Suppressor macrophage (primary cell): ENCODE measurements at regions not wholly inside any gene's neighbourhood (a gene's known extent, or its start where the extent isn't known, plus 50 kb on each side); places are given as distances from the start of the nearest gene placed in this dataset.

ENCODE experiments used
- DNase-seq, 4 experiments: peaks; one replicate each; pipeline ENCODE4 v3.0.0-alpha.2; 2020 to 2022

DNA sequence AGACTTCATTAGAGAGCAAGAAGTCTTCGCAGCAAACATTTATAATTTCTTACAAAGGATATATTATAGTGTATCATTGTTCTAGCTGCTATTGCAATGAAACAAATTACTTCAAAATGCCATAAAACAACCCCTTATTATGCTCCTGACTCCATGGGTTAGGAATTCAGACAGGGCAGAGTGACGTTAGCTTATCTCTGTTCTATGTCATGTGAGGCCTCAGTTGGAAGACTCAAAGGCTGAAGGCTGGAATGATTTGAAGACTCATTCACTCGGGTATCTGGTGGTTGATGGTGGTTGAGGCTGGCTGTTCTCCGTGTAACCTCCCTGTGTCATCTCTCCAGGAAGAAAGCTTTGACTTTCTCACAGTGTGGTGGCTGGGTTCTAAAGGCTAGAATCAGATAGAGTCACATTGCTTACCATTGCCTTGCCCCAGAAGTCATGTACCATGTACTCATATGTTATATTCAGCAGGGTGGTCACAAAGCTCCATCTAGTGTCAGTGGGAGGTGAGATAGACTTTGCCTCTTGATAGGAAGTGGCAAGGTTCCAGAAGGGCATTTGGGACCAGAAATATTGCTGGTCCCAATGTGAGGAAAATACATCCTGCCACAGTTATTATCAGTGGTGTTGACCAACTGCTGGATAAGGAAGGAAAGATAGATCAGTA, 226.9 kb downstream of the TMEM38B start:
- DNase-seq = no peak

DNA sequence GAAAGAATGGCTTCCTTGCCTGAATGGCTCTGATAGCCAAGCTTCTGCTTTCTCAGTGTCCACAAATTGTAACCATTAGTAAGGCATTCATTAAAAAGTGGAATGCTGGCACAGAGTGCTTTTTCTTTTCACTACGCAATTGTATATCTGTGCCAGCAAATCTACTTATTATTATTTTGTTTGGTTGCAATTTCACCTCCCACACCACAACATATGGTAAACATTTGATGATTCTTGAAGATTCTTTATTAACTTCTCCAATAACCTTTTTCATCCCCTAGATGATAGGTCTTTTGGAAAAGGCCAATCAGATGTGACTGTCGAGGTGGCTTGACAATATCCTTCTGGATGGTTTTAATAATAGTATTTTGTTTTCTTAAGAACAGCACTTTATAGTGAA, 234.1 kb downstream of the TMEM38B start:
- no peak for DNase-seq

DNA sequence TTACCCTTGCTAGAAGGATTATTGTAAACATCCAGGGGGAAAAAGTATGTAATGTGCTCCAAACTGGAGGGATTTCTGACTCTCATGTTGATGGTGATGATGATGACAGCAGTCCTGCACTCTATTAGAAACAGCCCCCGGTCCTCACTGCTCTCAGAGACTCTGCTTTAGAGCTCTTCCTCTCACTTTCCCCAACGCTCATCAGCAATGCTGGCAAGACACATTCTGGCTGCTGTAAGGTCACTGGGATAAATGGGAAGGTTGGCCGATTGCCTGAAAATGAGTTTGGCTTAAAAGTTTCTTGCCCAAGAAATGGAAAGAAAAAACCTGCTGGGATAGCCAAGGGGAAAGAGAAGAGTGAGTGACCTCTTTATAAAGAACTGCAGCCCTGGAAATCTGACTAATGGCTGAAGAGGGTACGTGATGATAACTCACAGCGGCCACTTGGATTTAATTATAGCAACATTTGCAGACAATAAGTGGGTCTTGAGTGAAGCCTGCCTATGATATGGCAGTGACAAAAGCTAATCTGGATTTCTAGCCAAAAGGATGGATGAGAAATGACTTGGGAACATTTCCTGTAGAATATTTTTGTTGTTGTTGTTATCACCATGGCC, 235.8 kb downstream of the TMEM38B start:
- no peak for DNase-seq

DNA sequence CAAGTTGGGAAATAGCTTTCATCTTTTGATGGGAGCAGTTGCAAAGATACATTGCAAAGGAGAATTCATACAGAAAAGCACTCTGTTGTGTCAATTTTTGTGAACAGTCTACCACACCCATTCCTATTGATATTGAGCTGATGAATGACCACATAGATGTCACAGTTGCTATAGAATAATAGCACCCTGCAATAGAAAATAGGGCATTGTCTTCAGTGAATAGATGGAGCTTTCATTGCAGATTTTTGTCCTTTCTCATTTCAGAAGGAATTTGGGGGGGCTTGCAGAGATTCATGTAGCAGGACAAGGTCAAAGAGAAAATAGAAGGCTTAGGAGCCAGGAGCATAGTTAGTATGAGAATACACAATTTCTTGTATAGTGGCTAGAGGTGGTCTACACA, 237.9 kb downstream of the TMEM38B start:
- no peak for DNase-seq

DNA sequence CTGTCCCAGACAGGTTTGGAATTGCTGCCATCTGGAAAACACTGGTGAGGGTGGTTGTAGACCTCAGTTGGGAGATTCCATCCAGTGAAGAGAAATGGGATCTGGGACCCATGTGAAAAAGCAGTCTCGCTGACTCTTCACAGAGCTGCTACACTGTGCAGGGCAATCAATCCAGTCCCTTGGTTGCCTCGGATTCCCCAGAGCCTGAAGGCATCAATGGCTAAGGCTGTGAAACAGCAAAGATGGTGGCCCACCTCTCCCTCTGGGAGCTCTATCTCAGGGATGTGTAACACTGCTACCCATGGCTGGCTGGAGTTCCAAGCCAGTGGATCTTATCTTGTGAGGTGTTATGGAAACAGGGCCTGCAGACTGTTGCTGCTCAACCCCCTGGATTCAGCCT, 256.1 kb downstream of the TMEM38B start:
- no peak for DNase-seq

DNA sequence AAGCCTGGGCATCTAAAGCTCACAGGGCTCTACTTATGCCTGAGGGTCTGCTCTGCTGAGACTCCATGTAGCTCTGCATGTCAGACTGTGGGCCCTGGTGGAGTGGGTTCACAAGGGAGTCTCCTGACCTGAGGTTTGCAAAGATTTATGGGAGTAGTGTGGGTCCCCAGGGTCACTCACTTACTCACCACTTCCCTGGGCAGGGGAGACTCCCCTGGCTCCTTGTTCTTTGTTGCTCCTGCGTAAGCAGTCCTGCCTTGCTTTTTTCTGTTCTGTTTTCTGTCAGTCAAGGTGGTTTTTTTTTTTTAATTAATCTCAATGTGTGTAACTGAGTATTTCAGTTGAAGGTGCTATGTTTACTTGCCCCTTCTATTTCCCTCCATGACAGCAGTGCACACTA, 256.6 kb downstream of the TMEM38B start:
- DNase-seq = no peak

DNA sequence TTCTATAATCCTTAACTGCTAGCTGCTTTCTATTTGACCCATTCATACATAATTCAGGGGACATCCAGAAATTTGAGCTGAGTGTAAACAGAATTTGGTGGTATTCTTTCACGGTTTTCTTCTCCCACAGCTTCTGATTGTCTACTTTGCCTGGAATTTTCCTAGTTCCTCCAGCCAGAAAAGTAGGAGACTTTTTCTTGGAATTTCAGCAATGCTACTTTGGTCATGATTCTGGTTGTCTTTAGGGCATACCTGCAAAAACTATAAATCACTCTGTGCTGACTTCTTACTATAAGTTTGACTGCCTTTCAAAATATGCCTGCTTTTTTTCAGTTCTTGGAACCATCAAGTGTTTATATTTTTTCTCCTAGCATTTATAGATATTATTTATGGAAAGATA, 260.2 kb downstream of the TMEM38B start:
- DNase-seq = no peak

DNA sequence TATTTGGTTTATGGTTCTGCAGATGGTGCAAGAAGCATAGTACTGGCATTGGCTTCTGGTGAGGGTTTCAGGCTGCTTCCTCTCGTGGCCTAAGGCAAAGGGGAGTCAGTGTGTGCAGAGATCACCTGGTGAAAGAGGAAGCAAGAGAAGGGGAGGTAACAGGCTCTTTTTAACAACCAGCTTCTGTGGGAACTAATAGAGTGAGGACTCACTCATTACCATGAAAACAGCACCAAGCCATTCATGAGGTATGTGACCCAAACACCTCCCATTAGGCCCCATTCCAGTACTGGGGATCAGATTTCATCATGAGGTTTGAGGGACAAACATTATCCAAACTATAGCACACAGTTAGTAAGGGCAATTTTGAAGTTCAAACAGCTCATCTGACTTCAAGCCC, 263.5 kb downstream of the TMEM38B start:
- DNase-seq = no peak

DNA sequence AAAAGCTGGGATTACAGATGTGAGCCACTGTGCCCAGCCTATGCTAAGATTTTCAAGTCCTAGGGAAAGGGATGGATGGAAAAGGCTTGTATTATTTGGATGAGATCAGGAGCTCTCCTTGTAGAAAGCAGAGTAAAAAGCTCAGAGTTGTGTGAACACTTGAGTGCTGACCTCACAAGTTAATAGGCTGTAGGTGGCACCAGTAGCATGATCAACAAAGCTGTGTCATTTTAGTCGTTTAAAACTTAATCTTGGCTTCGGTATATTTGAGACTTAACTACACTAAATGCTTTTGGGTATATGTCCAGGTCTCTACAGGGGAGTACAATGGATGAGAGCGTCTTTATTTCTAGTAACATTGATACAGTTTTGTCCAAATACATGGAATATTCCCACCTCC, 264.2 kb downstream of the TMEM38B start:
- DNase-seq = no peak

DNA sequence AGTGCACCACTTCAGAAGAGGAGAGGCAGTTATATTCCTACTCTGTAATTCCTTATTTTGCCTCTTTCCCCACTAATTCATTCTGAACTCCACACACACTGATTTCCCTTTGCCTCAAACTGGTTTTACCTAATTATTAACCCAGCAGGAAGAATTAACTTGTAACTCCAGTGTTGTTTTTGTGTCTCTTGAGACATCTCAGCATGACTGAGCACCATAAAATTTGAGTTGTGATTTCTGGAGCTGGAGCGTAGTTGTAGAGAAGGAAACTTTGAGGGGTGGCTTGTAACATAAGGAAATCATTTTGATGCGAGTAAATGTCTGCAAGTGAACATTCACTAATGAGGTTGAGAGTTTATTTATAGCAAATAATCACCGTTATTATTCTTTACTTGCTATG, 265.2 kb downstream of the TMEM38B start:
- DNase-seq = no peak

DNA sequence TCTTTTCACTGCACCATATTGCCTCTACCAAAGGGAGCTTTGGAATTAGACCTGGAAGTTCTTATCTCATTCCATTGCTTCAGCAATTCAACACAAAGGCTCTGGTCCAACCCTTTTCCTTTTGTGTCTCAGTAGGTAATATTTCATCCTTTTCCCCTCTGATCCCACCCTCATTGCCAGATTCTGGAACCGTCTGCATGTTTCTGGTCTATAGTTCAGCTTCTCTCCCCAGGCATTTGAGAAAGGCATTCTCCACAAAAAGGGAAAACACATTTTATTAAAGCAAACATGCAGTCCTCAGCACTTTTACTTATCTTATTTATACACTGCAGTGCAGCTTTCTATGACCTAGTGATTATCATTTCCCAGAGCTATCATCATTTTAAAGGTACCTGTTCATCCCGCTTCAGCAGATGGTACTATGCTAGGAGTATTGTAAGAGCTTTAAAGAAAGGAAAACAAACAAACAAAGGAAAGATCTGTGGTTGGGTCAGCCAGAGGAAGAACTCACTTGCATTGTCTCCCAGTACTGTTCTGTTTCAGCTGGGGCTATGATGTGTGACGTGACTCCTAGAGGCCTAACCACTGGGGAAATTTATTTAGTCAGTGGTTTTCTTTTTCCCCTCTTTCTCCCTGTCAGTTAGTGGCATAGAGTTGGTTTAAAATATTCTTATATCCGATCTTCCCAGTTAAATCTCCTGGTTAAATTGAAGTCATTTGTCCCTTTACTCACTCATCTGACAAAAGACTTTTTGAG, 269.2 kb downstream of the TMEM38B start:
- no peak for DNase-seq

DNA sequence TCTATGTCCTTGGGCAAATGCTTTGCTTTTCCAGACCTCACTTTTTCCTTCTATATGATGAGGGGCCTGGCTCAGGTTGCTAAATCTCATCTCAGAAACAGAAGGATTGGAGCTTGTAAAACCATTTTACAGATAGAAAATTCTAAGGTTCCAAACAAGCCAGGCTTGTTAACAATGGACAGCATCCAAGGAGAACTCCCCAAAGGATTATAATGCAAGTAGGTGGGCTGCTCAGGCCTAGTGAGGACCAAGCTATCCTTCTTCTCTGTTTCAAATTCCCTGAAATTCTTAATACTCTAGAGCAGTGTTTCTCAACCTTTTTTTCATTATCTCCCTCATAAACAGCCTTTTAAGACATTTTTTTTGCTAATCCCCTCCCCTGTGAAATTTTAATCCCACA, 269.8 kb downstream of the TMEM38B start:
- DNase-seq = no peak

DNA sequence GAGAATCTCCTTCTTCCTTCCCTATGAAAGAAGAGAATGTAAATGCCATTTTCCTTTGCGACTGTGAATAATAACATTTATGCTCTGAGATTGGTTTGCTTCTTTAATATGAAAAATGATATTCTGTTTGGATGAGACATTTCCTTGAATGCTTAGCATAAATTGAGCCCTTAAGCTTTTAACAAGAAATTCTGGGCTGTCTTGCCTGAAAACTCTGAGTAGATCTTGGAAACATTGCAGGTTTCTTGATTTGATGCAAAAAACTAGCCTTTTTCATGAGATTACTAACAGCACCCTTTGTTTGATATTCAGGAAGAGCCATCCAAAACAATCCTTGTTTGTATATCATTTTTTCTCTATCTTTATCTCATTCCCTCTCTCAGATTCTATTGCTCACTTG, 272.5 kb downstream of the TMEM38B start:
- no peak for DNase-seq

DNA sequence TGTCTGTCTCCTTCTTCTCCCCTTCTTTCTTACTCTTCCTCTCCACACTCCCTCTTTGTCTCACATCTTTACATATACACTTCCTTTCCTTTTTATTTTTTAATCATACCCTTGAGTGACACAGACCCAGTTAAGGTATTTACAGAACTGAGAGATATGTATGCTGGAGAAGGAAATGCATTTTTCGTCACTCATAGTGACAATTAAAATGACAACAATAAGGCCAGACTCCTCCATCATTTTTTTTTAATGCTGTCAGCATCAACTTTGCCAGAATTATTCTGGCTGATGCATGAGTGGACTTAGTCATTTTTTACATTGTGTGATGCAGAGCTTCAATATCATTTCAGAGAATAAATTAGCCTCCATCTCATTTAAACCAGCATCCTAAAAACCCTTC, 272.9 kb downstream of the TMEM38B start:
- no peak for DNase-seq

DNA sequence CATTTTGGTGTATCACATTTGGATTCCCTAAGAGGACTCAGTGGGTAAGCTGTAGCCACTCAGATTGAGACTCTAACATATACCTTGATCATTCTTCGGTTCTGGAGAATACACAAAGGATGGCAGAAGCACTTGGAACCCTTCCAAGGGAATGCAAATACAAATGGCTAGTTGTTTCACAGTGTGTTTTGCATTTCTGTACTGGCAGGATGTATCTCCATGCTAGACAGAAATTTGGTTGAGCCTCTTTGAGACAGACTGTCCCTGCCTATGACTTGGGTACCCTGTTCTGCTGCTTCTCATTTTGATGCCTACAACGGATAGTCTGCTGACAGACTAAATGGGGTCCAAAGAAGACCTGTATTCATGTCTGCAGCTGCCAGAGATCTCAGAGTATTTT, 273.5 kb downstream of the TMEM38B start:
- DNase-seq = no peak

DNA sequence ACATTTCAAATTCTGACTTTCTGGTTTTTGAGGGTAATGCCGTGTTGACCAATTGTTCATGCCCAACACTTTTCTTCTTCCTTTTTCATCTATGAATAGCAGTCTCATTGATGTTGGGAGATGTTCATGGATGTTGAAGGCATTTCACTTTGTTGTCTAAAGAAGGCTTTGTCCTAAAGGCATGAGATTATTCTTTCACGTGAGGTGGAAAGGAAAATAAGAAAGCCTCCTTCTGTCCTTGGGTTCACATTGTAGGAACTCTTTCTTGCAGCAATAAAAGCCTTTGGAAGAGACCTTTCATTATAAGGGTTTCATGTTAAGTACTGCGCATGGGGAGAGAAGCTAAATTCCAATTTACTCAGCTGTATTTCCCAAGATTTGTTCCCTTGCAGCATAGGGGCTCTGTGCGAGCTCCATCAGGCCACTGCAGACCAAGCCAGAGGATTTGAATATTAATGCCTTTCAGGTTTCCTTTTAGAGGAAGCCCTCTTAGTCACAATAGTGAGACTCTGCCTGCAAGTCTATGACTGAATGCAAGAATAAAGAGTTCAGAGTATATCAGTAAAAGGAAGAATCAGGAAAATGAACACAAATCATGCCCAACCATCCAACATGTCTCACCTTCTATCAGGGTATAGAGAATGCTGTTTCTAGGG, 274.6 kb downstream of the TMEM38B start:
- DNase-seq = no peak

DNA sequence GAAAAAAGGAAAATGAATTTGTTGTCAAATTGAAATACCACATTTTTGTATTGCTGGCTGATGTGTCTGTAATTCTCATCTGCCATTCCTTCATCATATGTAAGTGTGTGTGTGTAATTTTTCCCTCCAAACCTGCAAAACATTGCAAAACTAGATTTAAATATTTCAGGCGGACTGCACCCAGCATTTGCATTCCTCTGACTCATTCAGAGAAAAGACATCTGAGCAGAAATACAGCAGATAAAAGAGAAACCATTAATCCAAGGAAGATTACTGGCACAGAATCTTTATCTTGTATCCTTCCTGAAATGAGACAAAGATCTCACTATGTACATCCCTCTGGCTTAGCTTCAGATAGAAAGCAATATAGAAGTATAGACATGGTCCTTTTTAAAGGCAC, 275.3 kb downstream of the TMEM38B start:
- DNase-seq = no peak

DNA sequence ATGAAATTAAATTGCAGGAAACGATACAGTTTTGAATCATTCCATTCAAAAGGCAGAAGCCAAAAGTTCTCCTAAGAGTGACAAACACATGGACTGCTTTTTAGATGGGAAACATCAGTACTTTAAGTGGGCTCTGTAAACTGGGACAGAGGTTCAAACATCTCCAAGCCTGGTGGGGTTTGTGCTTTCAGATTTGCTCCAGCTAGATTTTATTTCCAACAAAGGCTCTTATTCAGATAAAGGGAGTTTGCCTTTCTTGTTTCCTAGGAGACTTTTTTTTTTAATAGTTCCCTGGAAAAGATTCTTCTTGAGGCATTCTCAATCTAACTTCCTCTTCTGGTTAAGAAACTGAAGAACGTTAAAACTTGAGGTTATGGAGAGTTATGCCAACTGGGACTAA, 277.6 kb downstream of the TMEM38B start:
- no peak for DNase-seq

DNA sequence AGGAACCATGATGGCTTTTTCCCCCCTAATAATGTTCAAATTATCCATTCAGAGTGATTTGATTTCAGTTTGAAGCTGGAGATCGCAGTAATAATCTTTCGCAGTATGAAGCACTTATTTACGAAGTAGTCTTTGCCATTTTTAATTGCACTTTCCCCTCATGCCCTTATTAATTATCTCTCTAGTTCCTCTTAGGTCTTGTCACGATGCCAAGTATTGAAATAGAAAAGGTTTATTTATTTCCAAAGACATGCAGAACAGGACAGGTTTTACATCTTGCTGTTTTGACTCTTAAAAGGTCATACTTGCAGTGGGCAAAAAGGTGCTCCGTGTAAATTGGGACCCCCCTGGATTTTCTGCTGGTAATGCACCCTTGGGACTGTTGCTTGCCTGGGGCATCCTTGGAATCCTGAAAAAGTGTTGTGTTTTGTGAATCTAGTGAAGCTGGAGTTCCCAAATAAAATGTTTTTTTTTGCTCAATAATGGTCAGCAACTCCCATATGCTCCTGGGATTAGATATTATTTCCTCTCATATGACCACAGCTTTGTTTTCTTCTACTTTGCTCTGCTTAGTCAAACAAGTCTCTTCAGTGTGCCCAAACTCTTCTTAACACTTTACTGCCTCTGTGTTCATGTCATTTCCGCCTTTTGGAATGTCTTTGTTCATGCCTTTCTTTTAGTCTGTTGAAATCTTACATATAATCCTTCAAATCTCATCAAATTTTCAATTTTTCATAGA, 278.3 kb downstream of the TMEM38B start:
- DNase-seq = no peak

DNA sequence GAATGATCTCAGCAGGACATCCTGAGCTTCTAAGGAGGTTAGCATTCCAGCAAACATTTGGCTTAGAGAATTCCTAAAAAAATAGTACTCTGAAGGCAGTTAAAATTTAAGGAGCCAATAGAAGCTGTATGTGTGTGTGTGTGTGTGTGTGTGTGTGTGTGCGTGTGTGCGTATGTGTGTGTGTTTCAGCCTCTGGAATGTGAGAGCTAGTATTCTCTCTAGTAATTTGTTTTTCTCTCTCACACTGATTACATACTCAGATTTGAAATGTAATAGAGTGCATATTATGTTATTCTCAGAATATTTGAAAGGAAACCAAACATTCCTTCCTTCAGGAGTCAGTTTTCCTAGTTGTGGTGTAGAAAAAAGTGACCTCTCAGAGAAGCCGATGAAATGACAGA, 279.6 kb downstream of the TMEM38B start:
- DNase-seq = no peak

DNA sequence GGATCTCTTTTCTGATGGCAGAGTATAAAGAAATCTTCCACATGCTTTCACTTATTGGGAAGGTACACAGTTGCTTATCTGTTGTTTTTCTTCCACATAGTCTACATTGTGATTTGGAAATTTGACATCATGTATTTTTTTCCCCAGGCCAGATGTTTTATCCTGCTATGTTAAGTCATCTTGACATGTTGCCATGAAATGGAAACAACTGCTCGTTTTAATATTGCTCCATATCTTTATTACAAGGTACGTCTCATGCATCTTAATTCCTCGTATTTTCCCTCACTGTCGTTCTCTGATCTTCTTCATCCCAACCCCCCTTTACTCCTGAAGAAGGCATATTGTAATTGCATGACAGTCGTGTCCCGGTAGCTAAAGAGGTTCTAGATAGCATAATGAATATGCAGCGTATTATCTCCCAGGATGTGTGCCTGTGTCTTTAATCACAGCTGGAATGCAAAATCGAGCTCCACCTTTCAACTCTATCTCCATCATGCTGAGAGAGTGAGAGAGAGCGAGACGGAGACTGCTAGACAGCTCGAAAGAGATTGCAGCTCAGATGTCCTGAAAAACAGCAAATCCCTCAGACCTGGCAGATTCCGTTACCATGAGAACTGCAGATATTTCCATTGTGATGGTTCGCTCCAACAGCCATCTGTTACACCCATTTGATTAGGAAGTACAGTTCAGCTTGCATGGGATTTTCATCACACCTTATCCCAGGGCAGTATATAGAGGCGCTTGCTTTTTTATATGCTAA, 281.7 kb downstream of the TMEM38B start:
- DNase-seq = no peak

DNA sequence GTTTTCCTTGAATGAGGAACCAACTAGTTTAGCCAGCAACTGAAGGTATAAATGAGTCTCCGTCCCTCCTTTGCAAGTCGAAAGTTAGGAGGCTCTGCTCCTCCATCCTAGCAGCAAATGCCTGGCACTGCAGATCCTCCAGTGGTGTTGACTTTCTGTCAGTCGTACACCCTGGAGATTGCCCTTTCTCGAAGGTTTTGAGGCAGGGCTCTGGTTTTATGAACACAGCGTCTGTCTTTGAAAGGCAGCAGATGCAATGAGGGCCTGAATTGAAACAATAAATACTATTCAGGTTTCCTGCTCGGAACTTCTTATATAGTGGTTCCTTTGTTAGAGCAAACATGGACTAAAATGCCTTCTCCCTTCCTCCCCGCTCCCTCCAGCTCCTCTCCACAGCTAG, 284.0 kb downstream of the TMEM38B start:
- no peak for DNase-seq
